Nephron progenitor cell (in vitro differentiated cells): ENCODE measurements at regions not wholly inside any gene's neighbourhood (a gene's known extent, or its start where the extent isn't known, plus 50 kb on each side); places are given as distances from the start of the nearest gene placed in this dataset.
A peak's percentile ranks its signal among the peaks of the same experiment; 100 is the strongest.
"Not testable (repeated sequence)": the region's sequence is repeated elsewhere in the genome, so short reads cannot be mapped to it uniquely, and the experiment has no call there.

Source experiments
- DNase-seq: peaks from one replicate; pipeline ENCODE4 v3.0.0; 2021
- H3K27ac Mint-ChIP-seq: 2 replicates; pipeline ENCODE4 v1.8.0; 2021; ENCODE audit warnings: mild to moderate bottlenecking, moderate library complexity, mixed read lengths
- H3K27me3 Mint-ChIP-seq: 2 replicates; pipeline ENCODE4 v1.8.0; 2021; ENCODE audit warnings: mild to moderate bottlenecking, low read depth, mixed read lengths; ENCODE audit not compliant: poor library complexity
- H3K36me3 Mint-ChIP-seq: 2 replicates; pipeline ENCODE4 v1.8.0; 2021; ENCODE audit warnings: low read depth, mixed read lengths
- H3K4me1 Mint-ChIP-seq: 2 replicates; pipeline ENCODE4 v1.8.0; 2021; ENCODE audit warnings: mixed read lengths
- H3K4me3 Mint-ChIP-seq: 2 replicates; pipeline ENCODE4 v1.8.0; 2021; ENCODE audit warnings: mild to moderate bottlenecking, moderate library complexity, mixed read lengths
- H3K9me3 Mint-ChIP-seq: 2 replicates; pipeline ENCODE4 v1.8.0; 2021; ENCODE audit warnings: mild to moderate bottlenecking, moderate library complexity, mixed read lengths
- CTCF ChIP-seq: fragments of 200-600 bp; sonication (generic); IDR thresholded peaks from 2 replicates; pipeline ENCODE4 v1.5.0; 2021; ENCODE audit warnings: antibody characterized with exemption

- no peak for DNase-seq
- peaks cover 40% of the 10 kb centered on the region for H3K4me1 Mint-ChIP-seq
- H3K36me3 Mint-ChIP-seq = no peaks in the 10 kb centered on the region
- no peak overlapping the region for H3K4me3 Mint-ChIP-seq
- H3K27ac Mint-ChIP-seq = no peak overlapping the region
- H3K9me3 Mint-ChIP-seq = no peaks in the 10 kb centered on the region
- TF ChIP-seq CTCF = no peak
- H3K27me3 Mint-ChIP-seq = peaks cover 8% of the 10 kb centered on the region
Measured at GRCh38 chr6:164753517-164753916, 555.9 kb downstream of the C6orf118 start.

GRCh38 chr6:164751395-164751794, 558.0 kb downstream of the C6orf118 start:
- no peak overlapping the region for H3K27ac Mint-ChIP-seq
- no peak overlapping the region for H3K4me3 Mint-ChIP-seq
- no peak for DNase-seq
- peaks cover 40% of the 10 kb centered on the region for H3K4me1 Mint-ChIP-seq
- no peaks in the 10 kb centered on the region for H3K36me3 Mint-ChIP-seq
- TF ChIP-seq CTCF = no peak
- H3K9me3 Mint-ChIP-seq = no peaks in the 10 kb centered on the region
- peaks cover 5% of the 10 kb centered on the region for H3K27me3 Mint-ChIP-seq

- Mint-ChIP-seq H3K4me3 (no peak overlapping the region), H3K36me3 (no peaks in the 10 kb centered on the region), H3K27ac (no peak overlapping the region), H3K9me3 (no peaks in the 10 kb centered on the region), H3K4me1 (peaks cover 39% of the 10 kb centered on the region), H3K27me3 (peaks cover 5% of the 10 kb centered on the region)
- no peak for DNase-seq
- no peak for TF ChIP-seq CTCF
Measured at GRCh38 chr6:164750128-164750527, 559.3 kb downstream of the C6orf118 start.

- TF ChIP-seq CTCF = no peak
- peaks cover 5% of the 10 kb centered on the region for H3K27me3 Mint-ChIP-seq
- peaks cover 39% of the 10 kb centered on the region for H3K4me1 Mint-ChIP-seq
- H3K27ac Mint-ChIP-seq = peak overlapping the region; percentile 11
- H3K36me3 Mint-ChIP-seq = no peaks in the 10 kb centered on the region
- peak overlapping the region; percentile 24 for H3K4me3 Mint-ChIP-seq
- DNase-seq = peak; percentile 43
- H3K9me3 Mint-ChIP-seq = no peaks in the 10 kb centered on the region
Measured at GRCh38 chr6:164749221-164750064, 560.0 kb downstream of the C6orf118 start.

- Mint-ChIP-seq H3K9me3 (no peaks in the 10 kb centered on the region), H3K4me3 (no peak overlapping the region), H3K27me3 (peaks cover 3% of the 10 kb centered on the region), H3K36me3 (no peaks in the 10 kb centered on the region), H3K4me1 (peaks cover 10% of the 10 kb centered on the region), H3K27ac (no peak overlapping the region)
- no peak for DNase-seq
- no peak for TF ChIP-seq CTCF
Measured at GRCh38 chr6:164744301-164744700, 565.1 kb downstream of the C6orf118 start.

- Mint-ChIP-seq H3K9me3 (peaks cover 18% of the 10 kb centered on the region), H3K36me3 (no peaks in the 10 kb centered on the region), H3K4me1 (no peaks in the 10 kb centered on the region), H3K27ac (no peak overlapping the region), H3K27me3 (peaks cover 3% of the 10 kb centered on the region), H3K4me3 (no peak overlapping the region)
- TF ChIP-seq CTCF = no peak
- DNase-seq = no peak
Measured at GRCh38 chr6:164741938-164742451, 567.4 kb downstream of the C6orf118 start.

- H3K4me3 Mint-ChIP-seq, H3K27me3 Mint-ChIP-seq, DNase-seq, H3K27ac Mint-ChIP-seq, H3K36me3 Mint-ChIP-seq, H3K4me1 Mint-ChIP-seq: not testable (repeated sequence)
- peaks cover 28% of the 10 kb centered on the region for H3K9me3 Mint-ChIP-seq
Measured at GRCh38 chr6:164736090-164736489, 573.3 kb downstream of the C6orf118 start.
